ENCODE measurements at regions not wholly inside any gene's neighbourhood (a gene's known extent, or its start where the extent isn't known, plus 50 kb on each side); places are given as distances from the start of the nearest gene placed in this dataset.

DNA sequence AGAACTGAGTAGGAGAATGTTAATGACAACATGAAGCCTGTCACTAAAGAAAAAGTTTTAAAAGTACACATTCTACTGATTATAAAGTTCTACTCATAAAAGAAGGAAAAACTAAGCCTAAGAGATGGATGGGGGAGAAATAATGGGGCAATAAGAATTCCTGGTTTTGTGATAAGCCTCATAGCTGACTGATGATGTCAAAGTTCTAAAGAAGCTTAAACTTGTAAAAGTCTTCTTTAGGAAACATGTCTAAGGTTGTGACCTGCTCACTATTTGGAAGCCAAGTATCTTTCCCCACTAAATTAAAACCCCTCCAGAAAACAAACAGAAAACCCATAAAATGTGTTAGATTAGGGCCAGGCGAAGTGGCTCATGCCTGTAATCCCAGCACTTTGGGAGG, 232.9 kb upstream of the GIMD1 start:
- Histone ChIP-seq H3K27me3 (ENCODE audit: low read depth) (no peaks in the 10 kb centered on the region), H3K36me3 (no peaks in the 10 kb centered on the region), H3K4me1 (no peaks in the 10 kb centered on the region), H3K27ac (no peak overlapping the region), H3K4me3 (no peak overlapping the region), H3K9me3 (no peaks in the 10 kb centered on the region)
- DNase-seq (no peak), ATAC-seq (no peak)
- intact Hi-C loops (cut with DNase I), result no loop called here
- TF ChIP-seq, protein P1, sequence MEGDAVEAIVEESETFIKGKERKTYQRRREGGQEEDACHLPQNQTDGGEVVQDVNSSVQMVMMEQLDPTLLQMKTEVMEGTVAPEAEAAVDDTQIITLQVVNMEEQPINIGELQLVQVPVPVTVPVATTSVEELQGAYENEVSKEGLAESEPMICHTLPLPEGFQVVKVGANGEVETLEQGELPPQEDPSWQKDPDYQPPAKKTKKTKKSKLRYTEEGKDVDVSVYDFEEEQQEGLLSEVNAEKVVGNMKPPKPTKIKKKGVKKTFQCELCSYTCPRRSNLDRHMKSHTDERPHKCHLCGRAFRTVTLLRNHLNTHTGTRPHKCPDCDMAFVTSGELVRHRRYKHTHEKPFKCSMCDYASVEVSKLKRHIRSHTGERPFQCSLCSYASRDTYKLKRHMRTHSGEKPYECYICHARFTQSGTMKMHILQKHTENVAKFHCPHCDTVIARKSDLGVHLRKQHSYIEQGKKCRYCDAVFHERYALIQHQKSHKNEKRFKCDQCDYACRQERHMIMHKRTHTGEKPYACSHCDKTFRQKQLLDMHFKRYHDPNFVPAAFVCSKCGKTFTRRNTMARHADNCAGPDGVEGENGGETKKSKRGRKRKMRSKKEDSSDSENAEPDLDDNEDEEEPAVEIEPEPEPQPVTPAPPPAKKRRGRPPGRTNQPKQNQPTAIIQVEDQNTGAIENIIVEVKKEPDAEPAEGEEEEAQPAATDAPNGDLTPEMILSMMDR (IDR thresholded peaks at IDR 0.05), result no peak

DNA sequence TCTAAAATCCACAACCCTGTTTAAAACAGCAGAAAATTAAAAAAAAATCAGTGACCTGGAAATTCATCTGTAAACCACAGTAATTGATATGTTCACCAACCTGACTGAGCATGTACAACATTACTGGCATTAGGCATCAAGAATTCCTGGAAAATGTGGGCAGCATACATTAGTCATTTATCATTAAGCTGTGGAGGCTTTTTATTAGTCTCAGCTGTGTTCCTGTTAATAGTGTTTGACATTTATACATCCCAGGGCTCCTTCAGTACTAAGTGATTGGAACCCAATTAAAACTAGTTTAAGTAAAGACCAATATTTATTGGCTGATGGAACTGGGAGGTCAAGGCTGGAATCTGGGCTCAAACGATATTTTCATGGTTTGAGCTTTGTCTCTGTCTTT, 227.3 kb upstream of the GIMD1 start:
- DNase-seq (no peak), ATAC-seq (no peak)
- Histone ChIP-seq H3K4me1 (no peaks in the 10 kb centered on the region), H3K9me3 (no peaks in the 10 kb centered on the region), H3K27ac (no peak overlapping the region), H3K36me3 (no peaks in the 10 kb centered on the region), H3K27me3 (ENCODE audit: low read depth) (no peaks in the 10 kb centered on the region), H3K4me3 (no peak overlapping the region)
- TF ChIP-seq, protein P1 (IDR thresholded peaks at IDR 0.05), result no peak
- intact Hi-C loops (cut with DNase I), result no loop called here

DNA sequence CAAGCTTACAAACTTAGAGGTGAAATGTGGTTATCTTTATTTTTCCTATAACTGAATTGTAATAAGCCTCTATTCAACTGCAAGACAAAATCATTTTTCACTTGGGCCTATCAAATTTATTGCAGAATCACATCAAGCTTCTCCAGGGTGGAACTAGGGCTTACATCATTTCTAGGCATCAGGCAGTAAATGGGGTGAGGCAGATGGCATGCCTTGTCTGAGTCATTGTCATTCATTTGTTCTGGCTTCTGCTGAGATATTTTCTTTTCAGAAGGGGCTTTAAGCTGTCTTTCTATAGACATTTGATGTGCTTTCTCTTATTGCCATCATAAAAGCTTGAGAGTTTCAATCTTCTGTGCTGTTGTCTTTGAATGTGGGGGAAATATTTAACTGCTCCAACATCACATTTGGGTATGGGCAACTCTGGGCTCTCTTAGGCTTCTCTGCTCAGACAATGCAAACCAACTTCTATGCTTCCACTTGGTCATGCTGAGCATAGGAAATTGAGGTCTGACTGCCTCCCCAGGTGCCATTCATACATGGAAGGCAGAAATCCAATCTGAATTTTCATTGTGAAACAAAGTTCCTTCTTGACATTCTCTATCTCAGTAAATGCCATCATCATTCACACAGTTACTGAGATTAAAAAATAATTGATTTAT, 225.8 kb upstream of the GIMD1 start:
- TF ChIP-seq, protein P1 (IDR thresholded peaks at IDR 0.05), result no peak
- no peaks in the 10 kb centered on the region for H3K4me1 ChIP-seq
- H3K36me3 ChIP-seq, result no peaks in the 10 kb centered on the region
- peaks cover 3% of the 10 kb centered on the region for H3K27me3 ChIP-seq (ENCODE audit: low read depth)
- no peak overlapping the region for H3K27ac ChIP-seq
- DNase-seq (no peak), ATAC-seq (no peak)
- no peaks in the 10 kb centered on the region for H3K9me3 ChIP-seq
- intact Hi-C loops (cut with DNase I), result no loop called here
- H3K4me3 ChIP-seq, result no peak overlapping the region

DNA sequence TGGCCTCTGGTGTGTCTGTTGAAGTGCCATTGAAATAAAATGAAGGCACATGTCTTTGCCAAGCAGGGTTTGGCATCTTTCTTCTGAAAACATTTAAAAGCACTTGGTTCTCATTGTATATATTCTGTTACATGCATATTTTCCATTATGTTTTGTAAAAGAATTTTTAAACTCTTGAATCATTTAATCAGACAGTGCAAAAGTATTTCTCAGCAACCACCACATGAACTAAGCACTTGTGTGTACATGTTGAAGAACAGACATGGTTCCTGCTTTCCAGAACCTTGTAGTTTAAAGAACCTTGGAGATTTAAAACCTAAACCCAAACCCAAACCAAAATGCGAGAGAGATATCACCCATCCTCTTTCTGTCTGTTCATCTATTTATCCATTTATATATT, 220.3 kb upstream of the GIMD1 start:
- TF ChIP-seq, protein P1 (IDR thresholded peaks at IDR 0.05), result no peak
- Histone ChIP-seq H3K36me3 (no peaks in the 10 kb centered on the region), H3K9me3 (no peaks in the 10 kb centered on the region), H3K27ac (no peak overlapping the region), H3K27me3 (ENCODE audit: low read depth) (peaks cover 3% of the 10 kb centered on the region), H3K4me1 (no peaks in the 10 kb centered on the region), H3K4me3 (no peak overlapping the region)
- intact Hi-C loops (cut with DNase I), result no loop called here
- ATAC-seq, result no peak
- DNase-seq, result no peak

DNA sequence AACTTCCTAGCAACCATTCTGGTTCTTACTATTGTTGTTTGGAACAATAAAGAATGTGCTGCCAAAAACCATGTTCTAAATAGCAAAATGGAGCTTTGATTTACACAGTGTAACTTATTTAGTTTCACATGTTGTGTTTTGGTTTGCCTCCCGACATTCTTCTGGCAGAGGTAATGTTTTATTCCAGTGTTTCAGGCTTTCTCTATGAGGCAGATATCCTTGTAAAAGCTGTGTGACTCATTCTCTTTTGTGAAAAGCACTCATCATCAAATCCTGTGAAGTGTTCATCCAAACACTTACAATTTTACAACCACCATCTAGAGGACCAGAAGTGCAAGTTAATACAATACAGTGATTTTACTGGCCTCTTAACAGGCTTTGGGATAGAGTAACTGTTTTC, 219.0 kb upstream of the GIMD1 start:
- DNase-seq (no peak), ATAC-seq (no peak)
- intact Hi-C loops (cut with DNase I), result no loop called here
- H3K4me1 ChIP-seq, result no peaks in the 10 kb centered on the region
- no peak overlapping the region for H3K4me3 ChIP-seq
- H3K27me3 ChIP-seq (ENCODE audit: low read depth), result peaks cover 3% of the 10 kb centered on the region
- H3K36me3 ChIP-seq, result no peaks in the 10 kb centered on the region
- H3K9me3 ChIP-seq, result no peaks in the 10 kb centered on the region
- H3K27ac ChIP-seq, result no peak overlapping the region
- TF ChIP-seq, protein P1 (IDR thresholded peaks at IDR 0.05), result no peak
